H1 (cell line): ENCODE measurements at regions not wholly inside any gene's neighbourhood (a gene's known extent, or its start where the extent isn't known, plus 50 kb on each side); places are given as distances from the start of the nearest gene placed in this dataset.

Source experiments
- CTCF ChIA-PET: fragments of 300-600 bp; sonication (Branson Sonifier 250); formaldehyde crosslinking; loops from one replicate; lab custom pipeline; 2021; ENCODE audit not compliant: partially characterized antibody; lab: Charles Lee
- POLR2A ChIA-PET: fragments of 300-600 bp; sonication (Branson Sonifier 250); formaldehyde crosslinking; loops from one replicate; lab custom pipeline; 2021; ENCODE audit warnings: inconsistent platforms; ENCODE audit not compliant: partially characterized antibody; lab: Charles Lee
- DNase-seq, 2 experiments: peaks; one replicate each; pipeline versions ENCODE4 v3.0.0 to v3.0.0-alpha.2; 2010 to 2022; ENCODE audit warnings: low spot score in 2 of 2, low read depth in 1 of 2, mixed read lengths in 1 of 2
- FAIRE-seq: peaks from 2 replicates; lab custom pipeline; 2011; peaks lifted over from hg19 to GRCh38; lab: Jason Lieb, UNC
- H2AFZ ChIP-seq: 2 replicates; pipeline ENCODE4 v1.8.1; 2012; ENCODE audit warnings: low read length, inconsistent platforms
- H2AK5ac ChIP-seq: 2 replicates; pipeline ENCODE4 v1.6.1; 2013; ENCODE audit warnings: low read depth, low read length
- H2BK120ac ChIP-seq: replicated peaks from 2 replicates; pipeline ENCODE3; 2013; ENCODE audit warnings: low read depth, low read length, inconsistent platforms
- H2BK12ac ChIP-seq: 2 replicates; pipeline ENCODE4 v1.6.1; 2013; ENCODE audit warnings: low read depth, low read length
- H2BK15ac ChIP-seq: 2 replicates; pipeline ENCODE4 v1.6.1; 2013; ENCODE audit warnings: low read length
- H2BK20ac ChIP-seq: 2 replicates; pipeline ENCODE4 v1.6.1; 2013; ENCODE audit warnings: low read length
- H2BK5ac ChIP-seq: 2 replicates; pipeline ENCODE4 v1.6.1; 2013; ENCODE audit warnings: low read depth, low read length
- H3K14ac ChIP-seq: 2 replicates; pipeline ENCODE4 v1.6.1; 2013; ENCODE audit warnings: inconsistent platforms; ENCODE audit not compliant: insufficient read length
- H3K18ac ChIP-seq: 2 replicates; pipeline ENCODE4 v1.6.1; 2013; ENCODE audit warnings: low read length; ENCODE audit errors: extremely low read depth
- H3K23ac ChIP-seq: 2 replicates; pipeline ENCODE4 v1.6.1; 2013; ENCODE audit warnings: inconsistent platforms; ENCODE audit not compliant: insufficient read length
- H3K23me2 ChIP-seq: 2 replicates; pipeline ENCODE4 v1.6.1; 2013; ENCODE audit warnings: low read depth, low read length
- H3K27ac ChIP-seq: 2 replicates; pipeline ENCODE4 v1.6.1; 2011; ENCODE audit warnings: low read depth, low read length, inconsistent platforms
- H3K27me3 ChIP-seq, 4 experiments: replicated peaks in 1 of 4; 1 replicate in 1 of 4; 2 replicates in 3 of 4; pipeline versions ENCODE4 v1.6.1 to v1.8.1; 2011 to 2013; ENCODE audit warnings: low read length in 3 of 4, mild to moderate bottlenecking in 3 of 4, inconsistent platforms in 2 of 4, mixed read lengths in 2 of 4, moderate library complexity in 1 of 4; ENCODE audit not compliant: control insufficient read depth in 3 of 4, insufficient read depth in 3 of 4; ENCODE audit errors: extremely low read depth in 1 of 4
- H3K36me3 ChIP-seq, 4 experiments: 2 replicates each; pipeline versions ENCODE4 v1.6.1 to v1.8.1; 2011 to 2013; ENCODE audit warnings: mild to moderate bottlenecking in 4 of 4, low read length in 3 of 4, moderate library complexity in 2 of 4, control low read depth in 1 of 4, inconsistent platforms in 1 of 4; ENCODE audit not compliant: insufficient read depth in 4 of 4, control insufficient read depth in 2 of 4
- H3K4ac ChIP-seq: replicated peaks from 2 replicates; pipeline ENCODE3; 2013; ENCODE audit warnings: low read length, low read depth, mixed read lengths, inconsistent platforms; ENCODE audit not compliant: insufficient read length
- H3K4me1 ChIP-seq, 4 experiments: replicated peaks in 1 of 4; 1 replicate in 1 of 4; 2 replicates in 3 of 4; pipeline versions ENCODE4 v1.6.1 to v1.8.1; 2011 to 2013; ENCODE audit warnings: low read length in 3 of 4, inconsistent platforms in 2 of 4, mixed read lengths in 1 of 4; ENCODE audit not compliant: insufficient read depth in 4 of 4, control insufficient read depth in 3 of 4
- H3K4me2 ChIP-seq, 2 experiments: 2 replicates each; pipeline versions ENCODE4 v1.6.1 to v1.8.1; 2011 to 2013; ENCODE audit warnings: low read depth in 2 of 2, low read length in 2 of 2, control low read depth in 1 of 2, inconsistent platforms in 1 of 2, mild to moderate bottlenecking in 1 of 2; ENCODE audit not compliant: insufficient read depth in 1 of 2
- H3K4me3 ChIP-seq, 4 experiments: fragments of 200-600, 300-600 bp in 1 of 4; sonication (generic), shearing (Covaris generic), sonication (Bioruptor Twin) in 1 of 4; 2 replicates each; pipeline versions ENCODE4 v1.5.1 to v1.8.1; 2011 to 2016; ENCODE audit warnings: low read length in 4 of 4, low read depth in 3 of 4, control low read depth in 2 of 4, inconsistent platforms in 2 of 4, mild to moderate bottlenecking in 2 of 4, mixed read lengths in 1 of 4, moderate library complexity in 1 of 4; ENCODE audit not compliant: insufficient read depth in 2 of 4; ENCODE audit errors: extremely low read depth in 1 of 4
- H3K56ac ChIP-seq: replicated peaks from 2 replicates; pipeline ENCODE3; 2013; ENCODE audit warnings: low read depth, mild to moderate bottlenecking, mixed read lengths, low read length, inconsistent platforms; ENCODE audit not compliant: insufficient read length
- H3K79me1 ChIP-seq: 2 replicates; pipeline ENCODE4 v1.6.1; 2013; ENCODE audit warnings: low read depth, low read length, control low read depth
- H3K79me2 ChIP-seq, 2 experiments: 2 replicates each; pipeline versions ENCODE4 v1.6.1 to v1.8.1; 2012 to 2013; ENCODE audit warnings: low read length in 2 of 2, mild to moderate bottlenecking in 2 of 2, inconsistent platforms in 1 of 2; ENCODE audit not compliant: insufficient read depth in 2 of 2, control insufficient read depth in 1 of 2
- H3K9ac ChIP-seq, 4 experiments: replicated peaks in 1 of 4; 1 replicate in 1 of 4; 2 replicates in 3 of 4; pipeline versions ENCODE4 v1.6.1 to v1.8.1; 2011 to 2013; ENCODE audit warnings: low read depth in 3 of 4, low read length in 3 of 4, control low read depth in 2 of 4, mild to moderate bottlenecking in 2 of 4, moderate library complexity in 2 of 4, inconsistent platforms in 1 of 4; ENCODE audit errors: extremely low read depth in 1 of 4
- H3K9me3 ChIP-seq, 2 experiments: 2 replicates each; pipeline versions ENCODE4 v1.6.1 to v1.8.1; 2012 to 2013; ENCODE audit warnings: mild to moderate bottlenecking in 2 of 2, moderate library complexity in 2 of 2, control low read depth in 1 of 2, inconsistent platforms in 1 of 2, low read depth in 1 of 2, low read length in 1 of 2, mixed read lengths in 1 of 2; ENCODE audit not compliant: insufficient read depth in 2 of 2
- H4K20me1 ChIP-seq, 2 experiments: replicated peaks in 1 of 2; 2 replicates each; pipeline versions ENCODE3 to v1.8.1; 2011 to 2013; ENCODE audit warnings: inconsistent platforms in 2 of 2, low read length in 2 of 2, mild to moderate bottlenecking in 1 of 2; ENCODE audit not compliant: insufficient read depth in 2 of 2, control insufficient read depth in 1 of 2
- H4K5ac ChIP-seq: 2 replicates; pipeline ENCODE4 v1.6.1; 2013; ENCODE audit warnings: low read length, low read depth, mixed read lengths, inconsistent platforms; ENCODE audit not compliant: insufficient read length
- H4K8ac ChIP-seq: 2 replicates; pipeline ENCODE4 v1.8.0; 2013; ENCODE audit warnings: mild to moderate bottlenecking, moderate library complexity, low read length, inconsistent platforms; ENCODE audit not compliant: insufficient read depth; ENCODE audit errors: extremely low read depth
- H4K91ac ChIP-seq: replicated peaks from 2 replicates; pipeline ENCODE3; 2013; ENCODE audit warnings: low read length, mixed read lengths, inconsistent platforms; ENCODE audit not compliant: insufficient read length
- GABPA ChIP-seq: IDR thresholded peaks from 2 replicates; pipeline ENCODE4 v1.6.1; 2011; ENCODE audit warnings: mild to moderate bottlenecking, low read length, moderate library complexity, borderline replicate concordance; ENCODE audit not compliant: insufficient read depth
- WGBS, 2 experiments: shearing (Covaris generic) in 1 of 2; methylation state at CpG; one replicate each; pipeline versions ENCODE4 v1.1.6 to v1.1.7; 2013 to 2015; ENCODE audit warnings: low lambda C conversion rate in 2 of 2, mixed read lengths in 2 of 2, inconsistent platforms in 1 of 2, low coverage in 1 of 2, missing lambda C conversion rate in 1 of 2; ENCODE audit not compliant: insufficient replicate concordance in 2 of 2, insufficient coverage in 1 of 2, insufficient read length in 1 of 2; ENCODE audit errors: extremely low coverage in 1 of 2, missing lambda C conversion rate in 1 of 2; 5-methylcytosine and 5-hydroxymethylcytosine counted together

DNA sequence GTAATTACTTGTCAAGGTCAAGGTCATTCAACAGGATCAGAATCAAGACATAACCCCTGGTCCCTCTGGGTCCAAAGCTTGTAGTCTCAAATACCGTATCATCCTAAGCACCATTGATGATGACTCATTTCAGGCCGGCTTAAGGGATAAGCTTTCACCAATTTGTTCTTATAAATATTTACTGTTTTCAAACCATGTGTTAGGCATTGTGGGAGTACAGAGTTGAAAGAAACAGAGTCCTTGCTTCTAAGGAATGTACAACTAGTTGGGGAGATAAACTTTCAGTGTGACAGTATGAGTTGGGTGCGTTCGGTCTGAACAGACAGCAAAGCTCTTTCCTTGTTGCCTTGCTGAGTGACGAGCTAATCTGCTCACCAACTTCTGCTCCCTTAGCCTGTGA lies 183.5 kb upstream of the MAF start:
- Histone ChIP-seq H3K9ac (no peak overlapping the region), H2AFZ (no peak overlapping the region), H4K91ac (no peak overlapping the region), H3K79me1 (no peaks in the 10 kb centered on the region), H4K20me1 (peaks cover 0 to 5% of the 10 kb centered on the region in 2 experiments), H2BK5ac (no peak overlapping the region), H3K4me2 (no peak overlapping the region), H3K4me1 (no peaks in the 10 kb centered on the region), H4K5ac (no peak overlapping the region), H3K36me3 (no peaks in the 10 kb centered on the region), H3K27me3 (no peaks in the 10 kb centered on the region), H3K18ac (no peak overlapping the region), H3K14ac (no peak overlapping the region), H3K79me2 (no peaks in the 10 kb centered on the region), H2AK5ac (no peak overlapping the region), H3K9me3 (no peaks in the 10 kb centered on the region), H2BK15ac (no peak overlapping the region), H3K4me3 (no peak overlapping the region), H2BK120ac (no peak overlapping the region), H3K23me2 (peaks cover 8% of the 10 kb centered on the region; the same call in 1 of the 2 replicates), H4K8ac (no peak overlapping the region), H3K23ac (no peak overlapping the region), H2BK12ac (no peak overlapping the region), H2BK20ac (no peak overlapping the region), H3K4ac (no peak overlapping the region), H3K27ac (no peak overlapping the region), H3K56ac (no peak overlapping the region)
- POLR2A ChIA-PET: no interaction called here
- FAIRE-seq (no peak), DNase-seq (no peak)
- CTCF ChIA-PET: interaction anchor here (1.0 kb wide), 1 partner anchor 213 kb away, joined by 3 read pairs; no protein-coding TSS in a partner anchor
- WGBS, 2 experiments: 95% methylated on average over 5 of the region's 5 CpGs; no CpG with 5 or more reads in 1 of the 2 experiments
- no peak for TF ChIP-seq GABPA
